ENCODE measurements at regions not wholly inside any gene's neighbourhood (a gene's known extent, or its start where the extent isn't known, plus 50 kb on each side); places are given as distances from the start of the nearest gene placed in this dataset.

- TF ChIP-seq, protein P1, sequence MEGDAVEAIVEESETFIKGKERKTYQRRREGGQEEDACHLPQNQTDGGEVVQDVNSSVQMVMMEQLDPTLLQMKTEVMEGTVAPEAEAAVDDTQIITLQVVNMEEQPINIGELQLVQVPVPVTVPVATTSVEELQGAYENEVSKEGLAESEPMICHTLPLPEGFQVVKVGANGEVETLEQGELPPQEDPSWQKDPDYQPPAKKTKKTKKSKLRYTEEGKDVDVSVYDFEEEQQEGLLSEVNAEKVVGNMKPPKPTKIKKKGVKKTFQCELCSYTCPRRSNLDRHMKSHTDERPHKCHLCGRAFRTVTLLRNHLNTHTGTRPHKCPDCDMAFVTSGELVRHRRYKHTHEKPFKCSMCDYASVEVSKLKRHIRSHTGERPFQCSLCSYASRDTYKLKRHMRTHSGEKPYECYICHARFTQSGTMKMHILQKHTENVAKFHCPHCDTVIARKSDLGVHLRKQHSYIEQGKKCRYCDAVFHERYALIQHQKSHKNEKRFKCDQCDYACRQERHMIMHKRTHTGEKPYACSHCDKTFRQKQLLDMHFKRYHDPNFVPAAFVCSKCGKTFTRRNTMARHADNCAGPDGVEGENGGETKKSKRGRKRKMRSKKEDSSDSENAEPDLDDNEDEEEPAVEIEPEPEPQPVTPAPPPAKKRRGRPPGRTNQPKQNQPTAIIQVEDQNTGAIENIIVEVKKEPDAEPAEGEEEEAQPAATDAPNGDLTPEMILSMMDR (IDR thresholded peaks at IDR 0.05; ENCODE audit: low read depth, low read length) = no peak
- TF ChIP-seq POLR2A (IDR thresholded peaks at IDR 0.05; ENCODE audit: extremely low read depth, insufficient read length) (no peak), MYC (IDR thresholded peaks at IDR 0.05; ENCODE audit: low read depth, low read length) (no peak)
- TF ChIP-seq, protein P2, sequence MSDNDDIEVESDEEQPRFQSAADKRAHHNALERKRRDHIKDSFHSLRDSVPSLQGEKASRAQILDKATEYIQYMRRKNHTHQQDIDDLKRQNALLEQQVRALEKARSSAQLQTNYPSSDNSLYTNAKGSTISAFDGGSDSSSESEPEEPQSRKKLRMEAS (IDR thresholded peaks at IDR 0.05; ENCODE audit: low read depth, low read length) = no peak
These were observed 499.9 kb downstream of the SHQ1 start for GRCh38 chr3:72348357-72348756.
